Caco-2 (cell line): ENCODE measurements at regions not wholly inside any gene's neighbourhood (a gene's known extent, or its start where the extent isn't known, plus 50 kb on each side); places are given as distances from the start of the nearest gene placed in this dataset.

ENCODE experiments used
- BruUV-seq: library from RNA; stranded (reverse); fragments of 400-500 nt; replicated peaks from 2 replicates; lab custom pipeline; 2021; lab: Mats Ljungman, UMichigan
- CTCF ChIA-PET: fragments of 300-600 bp; sonication (Branson Sonifier 250); formaldehyde crosslinking; loops from one replicate; lab custom pipeline; 2022; ENCODE audit warnings: antibody characterized with exemption; lab: Charles Lee
- POLR2A ChIA-PET: fragments of 300-600 bp; sonication (Branson Sonifier 250); formaldehyde crosslinking; loops from one replicate; lab custom pipeline; 2022; ENCODE audit warnings: antibody characterized with exemption; lab: Charles Lee
- DNase-seq, 2 experiments: peaks; one replicate each; pipeline versions ENCODE4 v3.0.0 to v3.0.0-alpha.2; 2020 to 2022
- H3K27me3 ChIP-seq: replicated peaks from 2 replicates; pipeline ENCODE4 v1.6.0; 2011; ENCODE audit warnings: low read length; ENCODE audit not compliant: control insufficient read depth, insufficient read depth
- H3K36me3 ChIP-seq: 2 replicates; pipeline ENCODE4 v1.5.1; 2011; ENCODE audit warnings: low read length; ENCODE audit not compliant: control insufficient read depth, insufficient read depth
- H3K4me1 ChIP-seq: fragments of 250-450 bp; sonication (Bioruptor Pico); 2 replicates; pipeline ENCODE4 v1.5.1; 2020; ENCODE audit warnings: mild to moderate bottlenecking
- H3K4me3 ChIP-seq: 2 replicates; pipeline ENCODE4 v1.5.1; 2011; ENCODE audit warnings: low read depth, mild to moderate bottlenecking, control low read depth, low read length
- H3K9me3 ChIP-seq: fragments of 250-450 bp; sonication (Bioruptor Pico); 2 replicates; pipeline ENCODE4 v1.5.1; 2020; ENCODE audit warnings: mild to moderate bottlenecking, moderate library complexity
- H3K27ac Mint-ChIP-seq: one replicate; pipeline ENCODE4 v1.8.0; 2022; ENCODE audit warnings: mixed read lengths; ENCODE audit not compliant: unreplicated experiment
- H3K27me3 Mint-ChIP-seq: one replicate; pipeline ENCODE4 v1.8.0; 2022; ENCODE audit warnings: mixed read lengths; ENCODE audit not compliant: insufficient read depth, unreplicated experiment
- H3K36me3 Mint-ChIP-seq: one replicate; pipeline ENCODE4 v1.8.0; 2022; ENCODE audit warnings: mild to moderate bottlenecking, mixed read lengths; ENCODE audit not compliant: insufficient read depth, unreplicated experiment
- H3K4me1 Mint-ChIP-seq: one replicate; pipeline ENCODE4 v1.8.0; 2022; ENCODE audit warnings: low read depth, mixed read lengths; ENCODE audit not compliant: unreplicated experiment
- H3K4me3 Mint-ChIP-seq: one replicate; pipeline ENCODE4 v1.8.0; 2022; ENCODE audit warnings: mild to moderate bottlenecking, moderate library complexity, mixed read lengths; ENCODE audit not compliant: unreplicated experiment
- H3K9me3 Mint-ChIP-seq: one replicate; pipeline ENCODE4 v1.8.0; 2022; ENCODE audit warnings: mixed read lengths; ENCODE audit not compliant: unreplicated experiment
- CTCF ChIP-seq, 2 experiments: fragments of 200-600 bp in 1 of 2; IDR thresholded peaks; 1 replicate in 1 of 2; 2 replicates in 1 of 2; pipeline versions ENCODE4 v1.5.1 to v1.8.0; 2011 to 2022; ENCODE audit warnings: antibody characterized with exemption in 1 of 2, control low read depth in 1 of 2, inconsistent platforms in 1 of 2, low read depth in 1 of 2, low read length in 1 of 2, mild to moderate bottlenecking in 1 of 2, moderate library complexity in 1 of 2; ENCODE audit not compliant: insufficient read depth in 1 of 2, severe bottlenecking in 1 of 2, unreplicated experiment in 1 of 2
- intact Hi-C: fragments of 100-400 bp; cut with micrococcal nuclease; formaldehyde crosslinking; loops from one replicate; pipeline ENCODE4 v1.10.0; 2022; ENCODE audit not compliant: unreplicated experiment

DNA sequence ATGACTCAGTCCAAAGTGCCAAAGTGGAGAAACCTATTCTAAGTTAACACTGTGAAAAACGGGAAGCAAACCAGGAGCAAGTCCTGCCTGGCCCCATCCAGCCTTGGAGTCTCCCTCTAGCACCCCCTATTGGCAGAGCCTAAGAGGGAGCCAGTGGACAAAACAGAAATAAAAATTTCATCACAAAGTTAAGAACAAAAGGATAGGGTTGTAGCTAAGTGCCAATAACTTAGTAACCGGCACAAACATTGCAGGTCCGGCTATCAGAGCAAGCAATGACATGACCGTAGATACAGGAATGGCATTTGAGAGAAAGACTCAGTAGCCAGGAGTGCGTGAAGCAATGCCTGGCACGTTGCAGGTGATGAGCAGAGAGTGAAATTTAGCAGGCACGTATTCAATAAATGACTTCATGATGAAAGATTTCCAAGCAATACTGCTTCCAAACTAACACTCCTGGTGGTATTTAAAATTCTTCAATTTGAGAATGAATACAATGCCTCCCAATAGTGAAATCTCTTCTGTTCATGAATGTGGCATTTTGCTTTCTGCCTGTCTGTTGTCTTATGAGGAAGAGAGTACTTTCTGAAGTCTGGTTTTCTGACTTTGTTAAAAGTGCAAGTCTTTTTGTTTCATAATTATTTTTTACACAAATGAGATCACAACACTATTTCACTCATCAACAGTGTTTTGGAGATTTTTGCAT, 391.0 kb downstream of the OMA1 start:
- Mint-ChIP-seq H3K9me3 (no peaks in the 10 kb centered on the region), H3K4me3 (no peak overlapping the region), H3K27me3 (peaks cover 3% of the 10 kb centered on the region), H3K27ac (no peak overlapping the region), H3K36me3 (no peaks in the 10 kb centered on the region), H3K4me1 (no peaks in the 10 kb centered on the region)
- Histone ChIP-seq H3K4me3 (no peak overlapping the region), H3K4me1 (no peaks in the 10 kb centered on the region), H3K36me3 (no peaks in the 10 kb centered on the region), H3K9me3 (no peaks in the 10 kb centered on the region), H3K27me3 (no peaks in the 10 kb centered on the region)
- POLR2A ChIA-PET = no interaction called here
- intact Hi-C loops = no loop called here
- TF ChIP-seq CTCF (IDR thresholded peaks at IDR 0.05; ENCODE audit: insufficient read depth in 1 of 2, low read depth in 1 of 2, low read length in 1 of 2, severe bottlenecking in 1 of 2, unreplicated experiment in 1 of 2) = peak in 1 of 2 experiments; percentile 9
- peak in 1 of 2 experiments; percentile 11 for DNase-seq
- CTCF ChIA-PET = no interaction called here
- no TSS peak for BruUV-seq

DNA sequence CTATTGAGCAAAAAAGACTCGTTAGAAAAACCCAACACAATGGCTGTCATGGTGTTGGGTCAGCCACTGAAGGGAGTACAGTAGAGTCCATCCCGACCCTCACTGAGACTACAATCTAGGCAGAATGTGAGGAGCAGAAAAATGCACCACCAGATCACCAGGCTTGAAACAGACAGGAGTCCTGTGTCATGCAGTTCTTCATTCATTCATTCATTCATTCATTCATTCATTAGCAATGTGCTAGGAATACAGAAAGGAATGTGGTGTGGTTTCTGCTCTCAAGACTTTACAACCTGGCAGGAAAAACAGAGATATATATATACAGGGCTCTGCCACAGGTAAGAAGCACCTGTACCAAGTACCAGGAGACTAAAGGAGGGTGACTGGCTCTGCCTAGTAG, 392.3 kb downstream of the OMA1 start:
- Histone ChIP-seq H3K27me3 (no peaks in the 10 kb centered on the region), H3K9me3 (no peaks in the 10 kb centered on the region), H3K4me1 (no peaks in the 10 kb centered on the region), H3K4me3 (no peak overlapping the region), H3K36me3 (no peaks in the 10 kb centered on the region)
- no peak for TF ChIP-seq CTCF (IDR thresholded peaks at IDR 0.05; ENCODE audit: insufficient read depth in 1 of 2, low read depth in 1 of 2, low read length in 1 of 2, severe bottlenecking in 1 of 2, unreplicated experiment in 1 of 2)
- ChIA-PET CTCF (no interaction called here), POLR2A (no interaction called here)
- DNase-seq = no peak
- Mint-ChIP-seq H3K36me3 (no peaks in the 10 kb centered on the region), H3K9me3 (no peaks in the 10 kb centered on the region), H3K4me1 (no peaks in the 10 kb centered on the region), H3K27ac (no peak overlapping the region), H3K4me3 (no peak overlapping the region), H3K27me3 (peaks cover 3% of the 10 kb centered on the region)
- BruUV-seq = no TSS peak
- intact Hi-C loops = no loop called here

GRCh38 chr1:58152697-58153096, 393.8 kb downstream of the OMA1 start:
- H3K36me3 ChIP-seq = no peaks in the 10 kb centered on the region
- BruUV-seq = no TSS peak
- H3K4me3 Mint-ChIP-seq = no peak overlapping the region
- no peak overlapping the region for H3K4me3 ChIP-seq
- no peaks in the 10 kb centered on the region for H3K36me3 Mint-ChIP-seq
- intact Hi-C loops = no loop called here
- H3K27me3 ChIP-seq = no peaks in the 10 kb centered on the region
- no peaks in the 10 kb centered on the region for H3K4me1 Mint-ChIP-seq
- no peak for DNase-seq
- no peak for TF ChIP-seq CTCF (IDR thresholded peaks at IDR 0.05; ENCODE audit: insufficient read depth in 1 of 2, low read depth in 1 of 2, low read length in 1 of 2, severe bottlenecking in 1 of 2, unreplicated experiment in 1 of 2)
- H3K27ac Mint-ChIP-seq = no peak overlapping the region
- CTCF ChIA-PET = no interaction called here
- POLR2A ChIA-PET = no interaction called here
- H3K9me3 ChIP-seq = no peaks in the 10 kb centered on the region
- H3K27me3 Mint-ChIP-seq = peaks cover 3% of the 10 kb centered on the region
- H3K9me3 Mint-ChIP-seq = no peaks in the 10 kb centered on the region
- no peaks in the 10 kb centered on the region for H3K4me1 ChIP-seq
